HUES6 (cell line): ENCODE measurements at regions not wholly inside any gene's neighbourhood (a gene's known extent, or its start where the extent isn't known, plus 50 kb on each side); places are given as distances from the start of the nearest gene placed in this dataset.

Experiments used
- H3K27ac ChIP-seq: 2 replicates; pipeline ENCODE4 v1.7.0; 2013; ENCODE audit warnings: low read depth, mild to moderate bottlenecking, low read length, inconsistent platforms
- H3K27me3 ChIP-seq: 2 replicates; pipeline ENCODE4 v1.6.1; 2013; ENCODE audit warnings: low read length; ENCODE audit not compliant: control insufficient read depth, insufficient read depth
- H3K36me3 ChIP-seq: 2 replicates; pipeline ENCODE4 v1.6.1; 2013; ENCODE audit warnings: low read length; ENCODE audit not compliant: control insufficient read depth, insufficient read depth
- H3K4me1 ChIP-seq: 2 replicates; pipeline ENCODE4 v1.6.1; 2013; ENCODE audit warnings: low read length; ENCODE audit not compliant: control insufficient read depth, insufficient read depth
- H3K4me3 ChIP-seq: 2 replicates; pipeline ENCODE4 v1.5.1; 2013; ENCODE audit warnings: low read depth, low read length
- H3K9ac ChIP-seq: one replicate; pipeline ENCODE4 v1.6.1; 2013; ENCODE audit warnings: mild to moderate bottlenecking, low read length
- H3K9me3 ChIP-seq: 2 replicates; pipeline ENCODE4 v1.6.1; 2013; ENCODE audit warnings: low read depth, low read length; ENCODE audit not compliant: control insufficient read depth, insufficient read depth

DNA sequence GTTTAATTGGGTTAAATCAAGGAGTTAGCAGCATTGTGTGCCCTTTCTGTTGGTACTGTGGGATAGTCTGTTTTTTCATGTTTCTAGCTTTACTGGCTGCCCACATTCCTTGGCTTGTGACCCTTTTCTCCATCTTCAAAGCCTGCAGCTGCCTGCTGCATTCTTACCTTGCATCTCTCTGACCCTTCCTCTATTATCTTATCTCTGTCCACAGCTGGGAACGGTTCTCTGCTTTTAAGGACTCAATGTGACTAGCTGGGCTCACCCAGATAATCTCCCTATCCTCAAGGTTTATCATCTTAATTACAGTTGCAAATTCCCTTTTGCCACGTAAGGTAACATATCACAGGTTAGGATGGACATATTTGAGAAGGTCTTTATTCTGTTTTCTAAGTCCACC is 199.7 kb downstream of the KCNS3 start:
- no peak overlapping the region for H3K4me3 ChIP-seq
- H3K36me3 ChIP-seq, result no peaks in the 10 kb centered on the region
- no peaks in the 10 kb centered on the region for H3K4me1 ChIP-seq
- H3K27me3 ChIP-seq, result no peaks in the 10 kb centered on the region
- H3K9ac ChIP-seq, result no peak overlapping the region
- no peak overlapping the region for H3K27ac ChIP-seq
- H3K9me3 ChIP-seq, result no peaks in the 10 kb centered on the region

DNA sequence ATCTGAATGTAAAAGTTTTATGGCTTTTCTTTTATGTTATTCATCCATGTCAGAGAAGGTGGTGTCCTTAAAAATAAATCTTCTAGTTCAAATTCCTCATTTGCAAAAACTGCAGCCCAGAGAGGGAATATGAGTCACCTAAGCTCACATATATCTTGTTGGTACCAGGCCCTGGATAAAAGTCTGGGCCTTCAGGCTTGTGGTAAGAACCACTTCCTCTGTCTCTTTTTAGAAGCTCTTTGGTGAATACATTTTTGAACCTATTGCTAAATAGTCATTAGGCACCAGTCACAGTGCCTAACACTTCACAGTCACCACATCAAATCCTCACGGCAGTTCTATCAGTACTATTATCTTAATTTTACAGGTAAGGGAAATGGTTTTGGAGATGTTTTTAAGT is 199.2 kb downstream of the KCNS3 start:
- Histone ChIP-seq H3K27ac (no peak overlapping the region), H3K36me3 (no peaks in the 10 kb centered on the region), H3K4me1 (no peaks in the 10 kb centered on the region), H3K27me3 (no peaks in the 10 kb centered on the region), H3K9me3 (no peaks in the 10 kb centered on the region), H3K4me3 (no peak overlapping the region), H3K9ac (no peak overlapping the region)

DNA sequence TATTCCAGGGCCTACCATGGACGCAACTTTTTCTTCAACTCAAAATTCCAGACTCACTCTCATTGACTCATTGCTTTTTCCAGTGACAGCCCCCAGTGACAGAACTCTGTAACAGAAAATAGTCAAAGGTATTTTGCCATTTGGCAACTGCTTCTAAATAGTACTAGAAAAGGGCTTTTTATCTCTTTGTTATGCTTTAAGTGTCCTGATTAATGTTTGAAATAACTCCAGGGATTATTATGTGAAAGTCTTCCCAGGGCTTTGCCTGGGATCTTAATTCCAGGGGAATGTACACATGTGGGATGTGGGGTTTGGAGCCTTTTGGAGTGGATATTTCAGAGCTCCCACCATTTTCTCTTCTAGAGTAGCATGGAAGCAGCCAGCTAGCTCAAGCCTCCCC is 198.8 kb downstream of the KCNS3 start:
- no peaks in the 10 kb centered on the region for H3K4me1 ChIP-seq
- no peaks in the 10 kb centered on the region for H3K9me3 ChIP-seq
- no peaks in the 10 kb centered on the region for H3K27me3 ChIP-seq
- H3K9ac ChIP-seq, result no peak overlapping the region
- no peaks in the 10 kb centered on the region for H3K36me3 ChIP-seq
- no peak overlapping the region for H3K4me3 ChIP-seq
- no peak overlapping the region for H3K27ac ChIP-seq

DNA sequence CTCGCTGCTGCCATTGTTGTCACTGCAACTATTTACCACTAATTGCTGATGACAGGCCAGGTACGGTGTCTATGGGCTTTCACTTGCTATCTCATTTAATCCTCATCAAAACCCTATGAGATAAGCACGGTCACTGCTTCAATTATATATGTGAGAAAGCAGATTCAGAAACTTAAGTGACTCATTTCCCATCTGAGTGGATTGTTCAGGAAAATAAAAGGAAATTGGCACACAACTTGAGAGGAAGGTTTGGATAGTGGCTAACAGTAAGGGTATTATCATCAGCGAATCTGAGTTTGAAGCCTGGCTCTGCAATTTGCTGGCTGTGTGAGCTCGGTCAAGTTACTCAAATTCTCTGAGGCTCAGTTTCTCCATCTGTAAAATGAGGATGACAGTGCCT is 196.0 kb downstream of the KCNS3 start:
- H3K27me3 ChIP-seq, result no peaks in the 10 kb centered on the region
- H3K36me3 ChIP-seq, result no peaks in the 10 kb centered on the region
- H3K27ac ChIP-seq, result no peak overlapping the region
- H3K4me1 ChIP-seq, result no peaks in the 10 kb centered on the region
- no peaks in the 10 kb centered on the region for H3K9me3 ChIP-seq
- H3K4me3 ChIP-seq, result no peak overlapping the region
- H3K9ac ChIP-seq, result no peak overlapping the region

DNA sequence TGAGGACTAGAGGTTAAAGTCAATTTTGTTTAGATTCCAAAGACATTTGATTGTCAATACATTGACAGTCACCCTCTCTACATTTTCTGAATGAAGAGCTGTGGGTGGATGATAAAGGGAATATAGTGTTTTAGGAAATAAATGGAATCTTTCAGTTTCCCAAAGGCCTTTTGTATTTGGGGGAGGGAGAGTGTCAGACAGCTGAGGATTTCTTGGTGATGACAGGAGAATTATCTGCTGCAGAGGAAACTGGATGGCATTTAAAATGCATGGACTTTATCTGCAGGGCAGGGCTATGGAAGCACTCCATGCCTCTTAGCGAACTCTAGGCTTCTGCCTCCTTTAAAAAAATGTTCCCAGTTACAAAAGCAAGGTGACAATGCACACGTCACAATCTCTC is 195.1 kb downstream of the KCNS3 start:
- Histone ChIP-seq H3K4me1 (no peaks in the 10 kb centered on the region), H3K27me3 (no peaks in the 10 kb centered on the region), H3K27ac (no peak overlapping the region), H3K4me3 (no peak overlapping the region), H3K36me3 (no peaks in the 10 kb centered on the region), H3K9ac (no peak overlapping the region), H3K9me3 (no peaks in the 10 kb centered on the region)

DNA sequence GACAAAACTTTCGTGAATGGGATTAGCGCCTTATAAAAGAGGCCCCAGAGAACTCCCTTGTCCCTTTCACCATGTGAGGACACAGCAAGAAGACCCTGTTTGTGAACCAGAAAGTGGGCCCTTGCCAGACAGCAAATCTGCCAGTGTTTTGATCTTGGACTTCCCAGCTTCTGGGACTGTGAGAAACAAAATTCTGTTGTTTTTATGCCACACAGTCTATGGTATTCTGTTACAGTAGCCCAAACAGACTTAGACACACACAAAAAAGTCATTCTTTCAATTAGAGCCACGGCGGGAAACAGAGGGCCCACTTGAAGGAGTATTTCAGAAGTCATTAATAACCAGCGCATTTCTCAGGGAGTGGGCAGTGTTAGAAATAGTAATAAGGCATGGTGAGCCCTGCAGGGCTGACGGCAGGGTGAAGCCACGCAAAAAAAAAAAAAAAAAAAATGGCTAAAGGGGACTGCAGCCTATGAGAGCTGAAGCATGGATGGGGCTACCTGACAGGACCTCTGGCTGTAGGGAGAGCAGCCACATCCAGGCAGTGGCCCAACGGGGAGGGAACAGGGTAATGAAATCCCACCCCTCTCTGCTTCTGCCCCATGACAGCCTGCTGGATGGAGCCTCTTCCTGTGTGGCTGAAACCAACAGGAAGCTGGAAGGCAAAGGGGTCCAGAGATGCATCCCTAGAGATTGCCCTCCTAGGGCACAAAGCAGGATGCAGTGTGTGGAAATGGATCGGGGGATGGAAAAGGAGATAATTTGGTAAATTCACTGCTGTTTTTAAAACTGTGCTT is 189.3 kb downstream of the KCNS3 start:
- H3K27me3 ChIP-seq, result no peaks in the 10 kb centered on the region
- no peaks in the 10 kb centered on the region for H3K36me3 ChIP-seq
- H3K4me3 ChIP-seq, result no peak overlapping the region
- no peaks in the 10 kb centered on the region for H3K9me3 ChIP-seq
- no peak overlapping the region for H3K9ac ChIP-seq
- H3K27ac ChIP-seq, result no peak overlapping the region
- peaks cover 4% of the 10 kb centered on the region; the same call in 1 of the 2 replicates for H3K4me1 ChIP-seq

DNA sequence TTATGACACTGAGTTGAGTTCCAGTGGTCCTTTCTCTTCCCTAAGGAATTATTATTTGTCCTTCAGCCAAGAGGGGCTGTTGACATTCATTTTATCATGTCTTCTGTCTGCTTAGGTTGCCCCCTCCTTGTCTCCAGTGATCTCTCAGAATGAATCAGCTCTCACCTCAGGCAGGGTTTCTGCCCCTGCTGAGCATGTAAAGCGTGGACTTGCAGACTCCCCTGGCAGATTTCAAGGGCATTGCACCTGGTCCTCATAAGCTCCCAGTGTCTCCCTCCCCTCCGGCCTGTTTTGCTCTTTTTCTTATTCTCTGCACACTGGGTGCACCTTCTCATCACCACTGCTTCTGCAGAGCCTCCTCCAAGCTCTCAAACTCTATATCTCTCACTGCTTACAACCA is 188.4 kb downstream of the KCNS3 start:
- Histone ChIP-seq H3K9ac (no peak overlapping the region), H3K36me3 (no peaks in the 10 kb centered on the region), H3K27ac (no peak overlapping the region), H3K4me3 (no peak overlapping the region), H3K9me3 (no peaks in the 10 kb centered on the region), H3K27me3 (no peaks in the 10 kb centered on the region), H3K4me1 (peaks cover 4% of the 10 kb centered on the region; the same call in 1 of the 2 replicates)

DNA sequence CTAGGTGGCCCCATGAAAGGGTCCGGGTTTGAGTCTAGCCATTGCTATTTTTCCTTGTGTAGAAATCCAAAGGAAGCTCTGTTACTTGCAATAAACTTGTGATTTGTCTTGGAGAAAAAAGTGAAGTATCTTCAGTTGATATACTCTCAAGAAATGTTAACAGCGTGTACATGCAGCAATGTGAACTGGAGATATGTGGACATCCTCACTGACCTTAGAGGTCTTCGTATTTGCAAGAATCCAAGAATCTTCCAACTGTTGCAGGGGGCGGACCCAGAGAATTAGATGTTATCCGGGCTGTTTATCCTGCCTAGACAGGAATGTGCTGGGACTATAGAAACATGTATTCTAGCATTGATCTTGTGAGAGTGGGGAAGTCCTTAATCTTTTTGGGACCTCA is 187.6 kb downstream of the KCNS3 start:
- Histone ChIP-seq H3K27me3 (no peaks in the 10 kb centered on the region), H3K9me3 (no peaks in the 10 kb centered on the region), H3K9ac (no peak overlapping the region), H3K27ac (no peak overlapping the region), H3K4me3 (no peak overlapping the region), H3K4me1 (peaks cover 4% of the 10 kb centered on the region; the same call in 1 of the 2 replicates), H3K36me3 (no peaks in the 10 kb centered on the region)

DNA sequence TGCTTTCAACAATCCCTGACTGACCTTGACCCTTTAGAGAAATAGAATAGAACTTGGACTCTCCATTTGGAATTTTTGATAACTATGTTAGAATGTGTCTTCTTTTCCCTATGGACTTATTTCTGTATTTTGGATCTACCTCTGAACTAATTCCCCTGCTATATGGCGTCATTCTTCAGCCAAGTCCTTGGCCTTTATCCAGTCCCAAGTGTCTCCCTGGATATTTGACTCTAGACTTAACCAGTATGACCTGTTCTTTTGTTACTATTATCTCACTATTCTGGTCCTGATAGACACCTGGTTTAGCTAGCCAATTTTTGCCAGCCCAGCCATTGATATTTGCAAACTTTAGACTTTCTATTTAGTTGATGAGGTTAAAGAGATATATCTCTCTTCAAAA is 186.8 kb downstream of the KCNS3 start:
- Histone ChIP-seq H3K4me1 (peaks cover 4% of the 10 kb centered on the region; the same call in 1 of the 2 replicates), H3K36me3 (no peaks in the 10 kb centered on the region), H3K9ac (no peak overlapping the region), H3K9me3 (no peaks in the 10 kb centered on the region), H3K27ac (no peak overlapping the region), H3K27me3 (no peaks in the 10 kb centered on the region), H3K4me3 (no peak overlapping the region)

DNA sequence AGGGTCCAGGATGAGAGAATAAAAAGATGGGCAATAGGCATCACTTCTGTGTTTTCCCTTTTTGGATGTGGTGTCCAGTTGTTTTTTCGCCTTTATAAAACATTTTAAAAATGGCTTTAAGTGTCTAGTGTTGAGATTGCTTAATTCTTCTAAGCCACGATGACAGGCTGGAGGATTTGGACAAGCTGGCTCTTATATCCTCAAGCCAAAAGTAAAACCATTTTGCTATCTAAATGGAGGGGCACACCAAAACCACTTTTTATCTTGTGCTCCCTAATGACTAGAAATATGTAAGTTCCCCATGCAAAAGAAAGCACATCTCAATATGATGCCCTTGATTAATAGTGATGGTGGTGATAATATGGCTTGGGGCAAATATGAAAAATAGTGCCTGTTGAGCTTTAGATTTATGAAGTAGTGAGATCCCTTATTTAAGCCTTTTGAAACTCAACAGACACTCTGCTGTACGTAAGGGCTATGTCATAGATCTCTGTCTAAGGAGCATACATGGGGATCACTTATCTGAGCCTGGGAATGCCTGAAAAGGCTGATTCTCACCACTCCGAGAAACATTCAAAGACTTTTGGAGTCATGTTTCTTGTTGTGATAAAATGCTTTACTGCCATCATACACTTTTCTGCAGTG is 185.5 kb downstream of the KCNS3 start:
- H3K36me3 ChIP-seq, result no peaks in the 10 kb centered on the region
- no peak overlapping the region for H3K4me3 ChIP-seq
- no peak overlapping the region for H3K9ac ChIP-seq
- H3K9me3 ChIP-seq, result no peaks in the 10 kb centered on the region
- H3K4me1 ChIP-seq, result peaks cover 4% of the 10 kb centered on the region; the same call in 1 of the 2 replicates
- H3K27me3 ChIP-seq, result no peaks in the 10 kb centered on the region
- H3K27ac ChIP-seq, result no peak overlapping the region

DNA sequence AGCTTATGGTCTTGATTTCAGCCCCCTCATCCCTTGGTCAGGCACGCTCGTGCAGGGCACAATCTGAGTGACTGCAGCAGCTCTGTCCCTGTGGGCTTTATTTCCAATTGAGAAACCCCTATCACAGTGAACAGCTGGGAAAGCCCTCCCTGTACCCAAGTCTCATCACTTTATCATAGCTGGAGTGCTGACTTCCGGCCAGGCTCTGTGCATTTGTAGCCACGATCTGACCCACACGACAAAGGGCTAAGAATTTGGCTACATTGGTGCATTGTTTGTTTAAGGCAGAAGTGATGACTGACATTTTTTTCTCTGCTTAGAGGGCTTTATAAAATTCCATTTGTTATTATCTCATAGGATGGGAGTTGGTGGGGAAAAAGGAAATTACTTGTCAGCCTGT is 184.4 kb downstream of the KCNS3 start:
- no peak overlapping the region for H3K4me3 ChIP-seq
- no peak overlapping the region for H3K9ac ChIP-seq
- H3K4me1 ChIP-seq, result peaks cover 4% of the 10 kb centered on the region; the same call in 1 of the 2 replicates
- no peaks in the 10 kb centered on the region for H3K27me3 ChIP-seq
- no peaks in the 10 kb centered on the region for H3K9me3 ChIP-seq
- no peaks in the 10 kb centered on the region for H3K36me3 ChIP-seq
- no peak overlapping the region for H3K27ac ChIP-seq
